ENCODE measurements at regions not wholly inside any gene's neighbourhood (a gene's known extent, or its start where the extent isn't known, plus 50 kb on each side); places are given as distances from the start of the nearest gene placed in this dataset.

DNA sequence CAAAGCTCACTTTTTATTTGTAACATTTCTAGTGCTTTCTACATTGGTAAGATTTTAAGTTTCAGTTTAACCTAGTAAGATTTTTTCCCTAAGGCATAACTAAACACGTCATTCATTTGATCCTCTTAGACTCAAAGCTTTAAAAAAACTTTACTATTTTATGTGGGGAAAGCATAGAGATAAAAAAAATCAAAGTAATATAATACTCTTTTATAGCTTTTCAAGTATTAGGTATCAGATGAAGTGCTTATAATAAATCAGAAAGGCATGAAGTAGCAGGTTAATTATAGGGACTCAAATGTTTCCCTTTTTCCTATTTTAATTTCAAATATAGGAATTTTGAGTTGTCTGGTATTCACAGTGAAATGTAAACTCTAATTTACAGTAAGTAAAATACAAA lies 68.0 kb upstream of the POU5F2 start:
- DNase-seq (ENCODE audit: low read depth, low spot score) = no peak
- no peak overlapping the region for H3K27ac ChIP-seq

- no peak for DNase-seq (ENCODE audit: low read depth, low spot score)
- H3K27ac ChIP-seq = no peak overlapping the region
Measured at GRCh38 chr5:93807846-93808245, 66.4 kb upstream of the POU5F2 start.

DNA sequence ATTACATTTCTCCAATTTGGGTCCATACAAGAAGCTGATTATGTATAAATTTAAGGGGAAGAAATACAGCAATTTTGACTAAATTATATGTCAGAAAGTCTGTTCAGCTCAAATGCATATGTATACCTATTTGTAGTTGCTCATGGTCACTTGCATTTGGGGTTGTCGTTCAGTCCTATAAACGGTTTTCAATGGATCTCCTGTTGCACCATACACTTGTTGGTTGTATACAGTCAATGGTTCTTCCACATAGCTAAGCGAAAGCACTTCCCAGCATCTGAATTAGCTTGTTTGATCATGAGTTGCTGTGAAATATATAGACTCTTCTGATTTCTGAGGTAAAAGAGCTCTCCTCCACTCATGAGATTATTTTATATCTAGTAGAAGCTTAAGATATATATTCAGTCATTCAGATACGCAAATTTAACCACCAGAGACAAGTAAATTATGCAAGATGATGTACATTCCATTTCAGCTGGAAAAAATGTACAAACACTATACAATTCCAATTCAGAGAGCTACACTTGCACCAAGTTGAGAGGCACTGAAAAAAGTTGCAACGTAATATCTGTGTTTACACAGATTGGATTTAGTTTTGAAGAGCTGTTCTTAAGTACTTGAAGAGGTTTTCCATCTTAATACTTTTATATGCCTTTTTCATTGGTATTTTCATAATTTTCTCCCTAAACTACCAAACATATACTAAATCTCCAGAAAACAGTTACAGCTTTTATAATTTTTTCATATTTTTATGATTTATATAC lies 64.4 kb upstream of the POU5F2 start:
- no peak for DNase-seq (ENCODE audit: low read depth, low spot score)
- H3K27ac ChIP-seq = no peak overlapping the region

DNA sequence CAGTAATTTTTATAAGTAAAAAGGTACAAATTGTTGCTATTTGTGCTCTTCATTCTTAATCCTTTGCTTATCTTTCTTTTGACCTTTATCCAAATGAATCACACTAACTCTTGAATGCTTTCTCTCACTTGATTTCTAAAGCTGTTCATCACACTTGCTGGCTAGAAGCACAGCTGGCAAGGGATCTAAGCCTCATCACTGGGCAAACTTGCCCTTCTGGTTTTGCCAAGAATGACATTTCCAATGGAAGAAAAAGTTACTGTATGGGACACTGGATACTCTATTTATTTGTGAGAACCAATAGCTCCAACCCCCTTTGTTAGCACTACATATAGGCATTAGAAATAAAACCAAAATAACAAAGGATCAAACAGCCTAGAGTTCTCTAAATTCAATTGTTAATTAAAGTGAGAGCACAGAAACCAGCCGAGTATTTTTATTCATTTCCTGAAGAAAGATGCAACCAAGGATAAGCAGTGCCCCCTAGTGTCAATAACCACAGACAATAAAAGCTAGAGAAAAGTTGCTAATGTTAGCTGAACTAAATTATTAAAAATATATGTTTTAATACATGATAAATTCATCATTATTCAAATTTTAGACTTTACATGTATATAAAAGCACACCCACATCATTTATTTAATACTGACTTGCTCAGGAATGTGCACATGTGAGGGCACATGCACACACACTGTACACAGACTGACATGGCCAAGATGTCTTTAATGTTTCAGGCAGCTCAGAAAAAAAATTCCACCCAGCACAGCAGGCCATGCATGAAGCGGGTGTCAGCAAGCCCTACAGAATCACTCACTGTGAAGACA lies 59.8 kb upstream of the POU5F2 start:
- H3K27ac ChIP-seq = no peak overlapping the region
- DNase-seq (ENCODE audit: low read depth, low spot score) = peak; percentile 39

DNA sequence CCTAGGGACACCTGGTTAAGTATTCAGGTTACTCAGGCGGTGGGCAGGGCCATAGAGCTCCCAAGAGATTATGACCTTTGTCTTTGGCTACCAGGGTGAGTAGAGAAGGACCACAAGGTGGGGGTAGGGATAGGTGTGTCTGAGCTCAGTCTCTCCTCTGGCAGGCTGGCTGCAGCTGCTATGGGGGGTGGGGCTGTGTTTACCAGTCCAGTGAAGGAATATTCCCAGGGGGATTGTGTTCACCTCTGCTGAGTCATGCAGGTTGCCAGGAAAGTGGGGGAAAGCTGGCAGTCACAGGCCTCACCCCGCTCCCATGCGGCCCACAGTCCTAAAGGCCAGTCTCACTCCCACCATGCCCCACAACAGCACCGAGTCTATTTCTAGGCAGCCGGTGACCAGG lies 53.6 kb upstream of the POU5F2 start:
- no peak overlapping the region for H3K27ac ChIP-seq
- no peak for DNase-seq (ENCODE audit: low read depth, low spot score)

- DNase-seq (ENCODE audit: low read depth, low spot score) = no peak
- no peak overlapping the region for H3K27ac ChIP-seq
Measured at GRCh38 chr5:93793159-93793781, 51.9 kb upstream of the POU5F2 start.

- DNase-seq (ENCODE audit: low read depth, low spot score) = no peak
- no peak overlapping the region for H3K27ac ChIP-seq
Measured at GRCh38 chr5:93791518-93791972, 50.1 kb upstream of the POU5F2 start.
